ENCODE measurements at regions not wholly inside any gene's neighbourhood (a gene's known extent, or its start where the extent isn't known, plus 50 kb on each side); places are given as distances from the start of the nearest gene placed in this dataset.

- Histone ChIP-seq H3K36me3 (ENCODE audit: control insufficient read depth in 4 of 4, insufficient read depth in 3 of 4, low read depth in 1 of 4, low read length in 3 of 4) (no peaks in the 10 kb centered on the region), H3K27me3 (ENCODE audit: control insufficient read depth in 4 of 4, insufficient read depth in 4 of 4, low read length in 3 of 4) (no peaks in the 10 kb centered on the region), H3K9ac (ENCODE audit: low read depth in 1 of 2, low read length in 2 of 2) (no peak overlapping the region), H3K9me3 (ENCODE audit: control insufficient read depth in 4 of 4, low read length in 3 of 4) (no peaks in the 10 kb centered on the region), H3K27ac (ENCODE audit: low read depth in 1 of 2, low read length in 2 of 2) (no peak overlapping the region), H3K4me1 (ENCODE audit: control insufficient read depth in 4 of 4, insufficient read depth in 4 of 4, low read length in 3 of 4) (no peaks in the 10 kb centered on the region), H3K4me3 (ENCODE audit: low read depth in 1 of 3, low read length in 3 of 3) (no peak overlapping the region)
- WGBS = 89% methylated on average over 10 of the region's 10 CpGs
- peak; percentile 17 for DNase-seq (ENCODE audit: low spot score)
- no peak for TF ChIP-seq FOXA1 (IDR thresholded peaks at IDR 0.05)
- TF ChIP-seq MAX (IDR thresholded peaks at IDR 0.05) = no peak
- no peak for TF ChIP-seq SP1 (IDR thresholded peaks at IDR 0.05)
- TF ChIP-seq GABPA (IDR thresholded peaks at IDR 0.05 in 1 of 2, conservative IDR thresholded peaks at IDR 0.05 in 1 of 2) = no peak
- no peak for TF ChIP-seq ZBTB33 (IDR thresholded peaks at IDR 0.05)
- TF ChIP-seq REST (IDR thresholded peaks at IDR 0.05) = no peak
- no peak for TF ChIP-seq EGR1 (IDR thresholded peaks at IDR 0.05; ENCODE audit: low read depth in 2 of 2)
- no peak for TF ChIP-seq RAD21 (IDR thresholded peaks at IDR 0.05)
- no peak for TF ChIP-seq RXRA (IDR thresholded peaks at IDR 0.05)
- no peak for TF ChIP-seq FOXA2 (IDR thresholded peaks at IDR 0.05)
- no peak for TF ChIP-seq YY1 (IDR thresholded peaks at IDR 0.05)
- no peak for TF ChIP-seq HNF4A (conservative IDR thresholded peaks at IDR 0.05)
- TF ChIP-seq NR2F2 (IDR thresholded peaks at IDR 0.05) = no peak
- TF ChIP-seq CTCF (IDR thresholded peaks at IDR 0.05; ENCODE audit: low read depth, low read length, missing input control) = no peak
Observed at GRCh38 chr9:126160067-126160853, 166.4 kb upstream of the MVB12B start.

GRCh38 chr9:126160854-126161329, 165.7 kb upstream of the MVB12B start:
- no peaks in the 10 kb centered on the region for H3K36me3 ChIP-seq (ENCODE audit: control insufficient read depth in 4 of 4, insufficient read depth in 3 of 4, low read depth in 1 of 4, low read length in 3 of 4)
- H3K27me3 ChIP-seq (ENCODE audit: control insufficient read depth in 4 of 4, insufficient read depth in 4 of 4, low read length in 3 of 4) = no peaks in the 10 kb centered on the region
- WGBS = 78% methylated on average over 1 of the region's 1 CpG

More at GRCh38 chr9:126160854-126161329, 165.7 kb upstream of the MVB12B start:
- DNase-seq (ENCODE audit: low spot score) = no peak
- Histone ChIP-seq H3K27ac (ENCODE audit: low read depth in 1 of 2, low read length in 2 of 2) (no peak overlapping the region), H3K9ac (ENCODE audit: low read depth in 1 of 2, low read length in 2 of 2) (no peak overlapping the region), H3K4me1 (ENCODE audit: control insufficient read depth in 4 of 4, insufficient read depth in 4 of 4, low read length in 3 of 4) (no peaks in the 10 kb centered on the region), H3K4me3 (ENCODE audit: low read depth in 1 of 3, low read length in 3 of 3) (no peak overlapping the region), H3K9me3 (ENCODE audit: control insufficient read depth in 4 of 4, low read length in 3 of 4) (no peaks in the 10 kb centered on the region)
- TF ChIP-seq EGR1 (IDR thresholded peaks at IDR 0.05; ENCODE audit: low read depth in 2 of 2) = no peak
- TF ChIP-seq JUND (IDR thresholded peaks at IDR 0.05) = no peak
- TF ChIP-seq SP1 (IDR thresholded peaks at IDR 0.05) = no peak
- TF ChIP-seq TAF1 (conservative IDR thresholded peaks at IDR 0.05) = no peak
- TF ChIP-seq RXRA (IDR thresholded peaks at IDR 0.05) = no peak
- TF ChIP-seq GABPA (IDR thresholded peaks at IDR 0.05 in 1 of 2, conservative IDR thresholded peaks at IDR 0.05 in 1 of 2) = no peak
